ENCODE measurements at regions not wholly inside any gene's neighbourhood (a gene's known extent, or its start where the extent isn't known, plus 50 kb on each side); places are given as distances from the start of the nearest gene placed in this dataset.

GRCh38 chr5:82425591-82425990, 147.4 kb upstream of the RPS23 start:
- TF ChIP-seq POLR2A (conservative IDR thresholded peaks at IDR 0.05) = no peak
- TF ChIP-seq EZH2 (IDR thresholded peaks at IDR 0.05; ENCODE audit: borderline replicate concordance, low read depth, low read length) = no peak
- TF ChIP-seq CTCF (IDR thresholded peaks at IDR 0.05 in 2 of 3, conservative IDR thresholded peaks at IDR 0.05 in 1 of 3; ENCODE audit: insufficient read depth in 2 of 3, low read depth in 1 of 3, low read length in 3 of 3) = no peak
- no peak for TF ChIP-seq C11orf30 (IDR thresholded peaks at IDR 0.05; ENCODE audit: low read depth)
- no peak for TF ChIP-seq TAL1 (IDR thresholded peaks at IDR 0.05)
- TF ChIP-seq HOMEZ (CRISPR knock-in tag; IDR thresholded peaks at IDR 0.05) = no peak
- TF ChIP-seq SRSF7 (optimal IDR thresholded peaks at IDR 0.05; ENCODE audit: low read depth, low read length) = no peak
